Activated CD8-positive, alpha-beta T cell treated with anti-CD3 and anti-CD28 coated beads for 36 hours (primary cell): ENCODE measurements at regions not wholly inside any gene's neighbourhood (a gene's known extent, or its start where the extent isn't known, plus 50 kb on each side); places are given as distances from the start of the nearest gene placed in this dataset.

Experiments
- ATAC-seq: fragments of 200-7000 bp; cut with Tn5 transposase; one replicate; pipeline ENCODE4 v1.10.0; 2021; ENCODE audit warnings: mild to moderate bottlenecking, moderate library complexity
- CTCF ChIA-PET: fragments of 350-600 bp; sonication (Branson Sonifier 250); formaldehyde crosslinking; loops from one replicate; lab custom pipeline; 2021; ENCODE audit warnings: antibody characterized with exemption; lab: Charles Lee
- POLR2A ChIA-PET: fragments of 350-600 bp; sonication (Branson Sonifier 250); formaldehyde crosslinking; loops from one replicate; lab custom pipeline; 2021; ENCODE audit warnings: antibody characterized with exemption; lab: Charles Lee
- DNase-seq: peaks from one replicate; pipeline ENCODE4 v3.0.0-alpha.2; 2020
- H3K27ac Mint-ChIP-seq: one replicate; pipeline ENCODE4 v1.8.0; 2021; ENCODE audit warnings: mild to moderate bottlenecking, mixed read lengths
- H3K27me3 Mint-ChIP-seq: one replicate; pipeline ENCODE4 v1.8.0; 2021; ENCODE audit warnings: mixed read lengths
- H3K36me3 Mint-ChIP-seq: one replicate; pipeline ENCODE4 v1.8.0; 2021; ENCODE audit warnings: low read depth, mixed read lengths
- H3K4me1 Mint-ChIP-seq: one replicate; pipeline ENCODE4 v1.8.0; 2021; ENCODE audit warnings: low read depth, mixed read lengths
- H3K4me3 Mint-ChIP-seq: one replicate; pipeline ENCODE4 v1.8.0; 2021; ENCODE audit warnings: mild to moderate bottlenecking, moderate library complexity, mixed read lengths
- H3K9me3 Mint-ChIP-seq: one replicate; pipeline ENCODE4 v1.8.0; 2021; ENCODE audit warnings: mixed read lengths
- CTCF ChIP-seq: fragments of 200-600 bp; IDR thresholded peaks from one replicate; pipeline ENCODE4 v1.8.0; 2022; ENCODE audit warnings: antibody characterized with exemption, mild to moderate bottlenecking
- intact Hi-C: fragments of 100-400 bp; cut with micrococcal nuclease; formaldehyde crosslinking; loops from one replicate; pipeline ENCODE4 v1.10.0; 2022

DNA sequence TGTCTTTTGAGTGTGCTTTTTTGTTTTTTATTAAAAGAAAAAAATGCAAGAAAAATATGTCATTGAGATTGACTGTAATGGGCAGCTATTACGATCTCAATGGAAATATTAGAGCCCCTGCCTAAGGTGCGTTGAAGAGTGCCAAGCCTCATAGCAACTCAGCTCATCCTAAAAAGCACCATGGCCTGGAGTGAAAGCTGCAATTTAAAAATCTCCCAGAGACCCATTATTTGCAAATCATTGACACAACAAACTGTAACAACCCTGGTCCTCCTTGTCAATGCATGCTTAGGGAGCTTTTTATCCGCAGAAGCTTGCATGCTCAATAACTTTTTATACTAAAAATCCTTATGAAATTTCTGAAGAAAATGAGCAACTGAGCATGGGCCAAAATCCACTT lies 954.5 kb downstream of the ADGRL2 start:
- no peak for TF ChIP-seq CTCF
- ATAC-seq (no peak), DNase-seq (no peak)
- H3K27me3 Mint-ChIP-seq = peaks cover 2% of the 10 kb centered on the region
- no peaks in the 10 kb centered on the region for H3K36me3 Mint-ChIP-seq
- H3K9me3 Mint-ChIP-seq = peaks cover 1% of the 10 kb centered on the region
- H3K27ac Mint-ChIP-seq = no peak overlapping the region
- POLR2A ChIA-PET = interaction anchor here (0.6 kb wide), 1 partner anchor 1510 kb away, joined by 3 read pairs; no protein-coding TSS in a partner anchor
- intact Hi-C loops = no loop called here
- H3K4me3 Mint-ChIP-seq = no peak overlapping the region
- CTCF ChIA-PET = no interaction called here
- H3K4me1 Mint-ChIP-seq = no peaks in the 10 kb centered on the region

GRCh38 chr1:82752046-82752445 lies 951.3 kb downstream of the ADGRL2 start:
- DNase-seq (no peak), ATAC-seq (no peak)
- ChIA-PET CTCF (no interaction called here), POLR2A (no interaction called here)
- TF ChIP-seq CTCF = no peak
- Mint-ChIP-seq H3K4me1 (no peaks in the 10 kb centered on the region), H3K4me3 (no peak overlapping the region), H3K9me3 (peaks cover 1% of the 10 kb centered on the region), H3K27me3 (no peaks in the 10 kb centered on the region), H3K36me3 (no peaks in the 10 kb centered on the region), H3K27ac (no peak overlapping the region)
- intact Hi-C loops = no loop called here

GRCh38 chr1:82733645-82734044 lies 932.9 kb downstream of the ADGRL2 start:
- no peak for TF ChIP-seq CTCF
- DNase-seq (no peak), ATAC-seq (no peak)
- Mint-ChIP-seq H3K27me3 (no peaks in the 10 kb centered on the region), H3K9me3 (peaks cover 14% of the 10 kb centered on the region), H3K27ac (no peak overlapping the region), H3K4me1 (no peaks in the 10 kb centered on the region), H3K4me3 (no peak overlapping the region), H3K36me3 (no peaks in the 10 kb centered on the region)
- intact Hi-C loops = no loop called here
- ChIA-PET CTCF (no interaction called here), POLR2A (no interaction called here)

- Mint-ChIP-seq H3K9me3 (peaks cover 14% of the 10 kb centered on the region), H3K4me3 (no peak overlapping the region), H3K27ac (no peak overlapping the region), H3K27me3 (no peaks in the 10 kb centered on the region), H3K4me1 (no peaks in the 10 kb centered on the region), H3K36me3 (no peaks in the 10 kb centered on the region)
- TF ChIP-seq CTCF = no peak
- intact Hi-C loops = no loop called here
- ChIA-PET CTCF (no interaction called here), POLR2A (no interaction called here)
- ATAC-seq (no peak), DNase-seq (no peak)
Measured at GRCh38 chr1:82731216-82731615, 930.5 kb downstream of the ADGRL2 start.

DNA sequence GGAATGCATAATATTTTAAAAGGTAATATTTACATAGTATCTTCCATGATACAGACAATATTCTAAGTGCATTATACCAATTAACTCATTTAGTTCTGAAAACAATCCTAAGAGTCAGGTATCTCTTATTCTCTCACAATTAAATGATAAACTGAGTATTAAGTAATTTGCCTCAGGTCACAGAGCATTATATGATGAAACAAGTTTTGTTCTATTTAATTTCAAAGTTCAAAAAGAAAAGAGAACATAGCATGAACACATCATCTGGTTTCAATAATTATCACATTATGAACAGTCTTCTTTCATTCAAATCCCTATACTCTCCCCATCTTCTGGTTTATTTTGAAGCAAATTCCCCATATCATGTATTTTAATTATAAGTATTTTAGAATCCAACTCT lies 927.5 kb downstream of the ADGRL2 start:
- H3K4me3 Mint-ChIP-seq = no peak overlapping the region
- H3K27me3 Mint-ChIP-seq = no peaks in the 10 kb centered on the region
- no peak for TF ChIP-seq CTCF
- CTCF ChIA-PET = no interaction called here
- no peaks in the 10 kb centered on the region for H3K4me1 Mint-ChIP-seq
- DNase-seq = no peak
- H3K9me3 Mint-ChIP-seq = peaks cover 14% of the 10 kb centered on the region
- intact Hi-C loops = no loop called here
- POLR2A ChIA-PET = no interaction called here
- ATAC-seq = no peak
- H3K36me3 Mint-ChIP-seq = no peaks in the 10 kb centered on the region
- no peak overlapping the region for H3K27ac Mint-ChIP-seq
